IMR-90 (cell line): ENCODE measurements at regions not wholly inside any gene's neighbourhood (a gene's known extent, or its start where the extent isn't known, plus 50 kb on each side); places are given as distances from the start of the nearest gene placed in this dataset.

ENCODE experiments used
- ATAC-seq: fragments of 200-7000 bp; cut with Tn5 transposase; 2 replicates; pipeline ENCODE4 v1.9.1; 2020; ENCODE audit warnings: low read depth, mild to moderate bottlenecking, moderate library complexity
- BruUV-seq: library from RNA; stranded (reverse); fragments of 400-500 nt; replicated peaks from 2 replicates; lab custom pipeline; 2021; lab: Mats Ljungman, UMichigan
- CTCF ChIA-PET: fragments of 300-600 bp; formaldehyde crosslinking; extraction: SDS; loops from one replicate; lab custom pipeline; 2021; ENCODE audit warnings: antibody characterized with exemption; lab: Yijun Ruan, JAX
- POLR2A ChIA-PET: fragments of 300-600 bp; sonication (Branson Sonifier 250); formaldehyde crosslinking; loops from one replicate; lab custom pipeline; 2022; ENCODE audit warnings: antibody characterized with exemption; ENCODE audit not compliant: unreplicated experiment; lab: Charles Lee
- DNase-seq: peaks from one replicate; pipeline ENCODE4 v3.0.0; 2013
- H2AFZ ChIP-seq: replicated peaks from 2 replicates; pipeline ENCODE3; 2013; ENCODE audit warnings: low read length, mild to moderate bottlenecking; ENCODE audit not compliant: poor library complexity
- H2AK5ac ChIP-seq: 2 replicates; pipeline ENCODE4 v1.6.1; 2013; ENCODE audit warnings: low read depth, low read length, inconsistent platforms
- H2AK9ac ChIP-seq: replicated peaks from 2 replicates; pipeline ENCODE3; 2013; ENCODE audit warnings: mild to moderate bottlenecking, low read depth, low read length, moderate library complexity; ENCODE audit not compliant: poor library complexity
- H2BK120ac ChIP-seq: 2 replicates; pipeline ENCODE4 v1.6.1; 2013; ENCODE audit warnings: low read depth, low read length, inconsistent platforms
- H2BK15ac ChIP-seq: 3 replicates; pipeline ENCODE4 v1.6.1; 2013; ENCODE audit warnings: low read depth, low read length, inconsistent platforms
- H2BK20ac ChIP-seq: 2 replicates; pipeline ENCODE4 v1.6.1; 2013; ENCODE audit warnings: low read depth, mild to moderate bottlenecking, inconsistent platforms, low read length, moderate library complexity
- H2BK5ac ChIP-seq: 2 replicates; pipeline ENCODE4 v1.6.1; 2013; ENCODE audit warnings: mild to moderate bottlenecking, low read depth, low read length, inconsistent platforms; ENCODE audit not compliant: poor library complexity, severe bottlenecking
- H3K14ac ChIP-seq: replicated peaks from 2 replicates; pipeline ENCODE4 v1.6.1; 2013; ENCODE audit warnings: low read depth, low read length, inconsistent platforms
- H3K18ac ChIP-seq: 2 replicates; pipeline ENCODE4 v1.6.1; 2013; ENCODE audit warnings: low read depth, low read length, control low read depth
- H3K23ac ChIP-seq: 2 replicates; pipeline ENCODE4 v1.6.1; 2013; ENCODE audit warnings: low read depth, low read length, inconsistent platforms
- H3K27ac ChIP-seq: 2 replicates; pipeline ENCODE4 v1.5.1; 2013; ENCODE audit warnings: mild to moderate bottlenecking, control low read depth, low read length; ENCODE audit not compliant: insufficient read depth
- H3K27me3 ChIP-seq: 2 replicates; pipeline ENCODE4 v1.6.1; 2013; ENCODE audit warnings: low read length; ENCODE audit not compliant: control insufficient read depth, insufficient read depth
- H3K36me3 ChIP-seq: 2 replicates; pipeline ENCODE4 v1.6.1; 2013; ENCODE audit warnings: low read length, mixed read lengths; ENCODE audit not compliant: control insufficient read depth, insufficient read depth
- H3K4ac ChIP-seq: 2 replicates; pipeline ENCODE4 v1.6.1; 2013; ENCODE audit warnings: low read depth, low read length, inconsistent platforms
- H3K4me1 ChIP-seq: 2 replicates; pipeline ENCODE4 v1.6.1; 2013; ENCODE audit warnings: low read length, mixed read lengths; ENCODE audit not compliant: control insufficient read depth, insufficient read depth
- H3K4me2 ChIP-seq: 2 replicates; pipeline ENCODE4 v1.6.1; 2013; ENCODE audit warnings: low read depth, mild to moderate bottlenecking, control low read depth, low read length, moderate library complexity
- H3K4me3 ChIP-seq: 2 replicates; pipeline ENCODE4 v1.5.1; 2013; ENCODE audit warnings: low read depth, mild to moderate bottlenecking, control low read depth, low read length, moderate library complexity; ENCODE audit not compliant: insufficient read depth
- H3K56ac ChIP-seq: 2 replicates; pipeline ENCODE4 v1.6.1; 2013; ENCODE audit warnings: low read length, inconsistent platforms; ENCODE audit not compliant: insufficient read depth; ENCODE audit errors: extremely low read depth
- H3K79me1 ChIP-seq, 2 experiments: 2 replicates each; pipeline ENCODE4 v1.6.1; 2013; ENCODE audit warnings: low read length in 2 of 2, inconsistent platforms in 1 of 2, low read depth in 1 of 2
- H3K9ac ChIP-seq: 2 replicates; pipeline ENCODE4 v1.6.1; 2013; ENCODE audit warnings: low read depth, low read length, control low read depth
- H3K9me1 ChIP-seq: 2 replicates; pipeline ENCODE4 v1.6.1; 2013; ENCODE audit warnings: low read length, inconsistent platforms; ENCODE audit not compliant: insufficient read depth
- H3K9me3 ChIP-seq: 2 replicates; pipeline ENCODE4 v1.6.1; 2013; ENCODE audit warnings: low read length; ENCODE audit not compliant: control insufficient read depth, insufficient read depth
- H4K20me1 ChIP-seq: 2 replicates; pipeline ENCODE4 v1.6.1; 2013; ENCODE audit warnings: low read length, inconsistent platforms; ENCODE audit not compliant: insufficient read depth
- H4K5ac ChIP-seq: 2 replicates; pipeline ENCODE4 v1.6.1; 2013; ENCODE audit warnings: mild to moderate bottlenecking, low read depth, low read length, control low read depth
- H4K8ac ChIP-seq, 2 experiments: 2 replicates each; pipeline ENCODE4 v1.6.1; 2013; ENCODE audit warnings: low read depth in 2 of 2, low read length in 2 of 2, control low read depth in 1 of 2, inconsistent platforms in 1 of 2
- H4K91ac ChIP-seq: 2 replicates; pipeline ENCODE4 v1.6.1; 2013; ENCODE audit warnings: low read depth, low read length, inconsistent platforms; ENCODE audit not compliant: insufficient read depth
- MAZ ChIP-seq: IDR thresholded peaks from 2 replicates; pipeline ENCODE4 v1.6.1; 2012; ENCODE audit warnings: low read depth, mild to moderate bottlenecking, low read length, improper control_type of control experiment, moderate library complexity, borderline replicate concordance
- RAD21 ChIP-seq: IDR thresholded peaks from 2 replicates; pipeline ENCODE4 v1.6.1; 2012; ENCODE audit warnings: low read length, improper control_type of control experiment
- SMC3 ChIP-seq: fragments of 150-350 bp; IDR thresholded peaks from 2 replicates; pipeline ENCODE4 v1.6.1; 2016; ENCODE audit warnings: low read depth, mild to moderate bottlenecking, antibody characterized with exemption, low read length, moderate library complexity
- WGBS, 2 experiments: methylation state at CpG; one replicate each; pipeline versions ENCODE4 v1.1.5 to v1.1.7; 2013; ENCODE audit warnings: missing lambda C conversion rate in 2 of 2; ENCODE audit not compliant: insufficient read length in 1 of 2; ENCODE audit errors: extremely low coverage in 2 of 2; 5-methylcytosine and 5-hydroxymethylcytosine counted together
- dilution Hi-C: fragments of 300-500 bp; cut with HindIII; formaldehyde crosslinking; loops from one replicate; pipeline ENCODE4 v1.14.3; 2018; ENCODE audit warnings: low sequenced_read_pairs; ENCODE audit not compliant: unreplicated experiment
- in situ Hi-C: fragments of 300-500 bp; cut with MboI; formaldehyde crosslinking; loops from 3 replicates; pipeline ENCODE4 v1.14.3; 2019; ENCODE audit warnings: low sequenced_read_pairs, inconsistent platforms, mixed read lengths
- intact Hi-C: fragments of 100-400 bp; cut with micrococcal nuclease; formaldehyde crosslinking; loops from 2 replicates; pipeline ENCODE4 v1.10.0; 2022

GRCh38 chr3:70774641-70775040 is 462.2 kb upstream of the MDFIC2 start:
- in situ Hi-C loops, result no loop called here
- Histone ChIP-seq H4K91ac (no peak overlapping the region), H2AFZ (no peak overlapping the region), H3K23ac (no peak overlapping the region), H3K9ac (no peak overlapping the region), H3K4me2 (no peak overlapping the region), H2BK15ac (no peak overlapping the region), H3K56ac (no peak overlapping the region), H2AK5ac (no peak overlapping the region), H3K4me1 (peaks cover 2% of the 10 kb centered on the region; the same call in 1 of the 2 replicates), H3K27me3 (no peaks in the 10 kb centered on the region), H3K18ac (no peak overlapping the region), H3K79me1 (no peaks in the 10 kb centered on the region), H4K8ac (no peak overlapping the region), H2AK9ac (no peak overlapping the region), H3K27ac (no peak overlapping the region), H3K9me3 (no peaks in the 10 kb centered on the region), H4K5ac (no peak overlapping the region), H2BK120ac (no peak overlapping the region), H3K9me1 (no peaks in the 10 kb centered on the region), H4K20me1 (no peaks in the 10 kb centered on the region), H3K4ac (no peak overlapping the region), H3K4me3 (no peak overlapping the region), H3K14ac (no peak overlapping the region), H2BK5ac (no peak overlapping the region), H3K36me3 (no peaks in the 10 kb centered on the region), H2BK20ac (no peak overlapping the region)
- intact Hi-C loops, result no loop called here
- TF ChIP-seq SMC3, result no peak
- TF ChIP-seq MAZ, result no peak
- TF ChIP-seq RAD21, result no peak
- dilution Hi-C loops, result no loop called here
- no CpG with 5 or more reads among the region's 1 CpG for WGBS, 2 experiments
- ChIA-PET POLR2A (no interaction called here), CTCF (no interaction called here)
- BruUV-seq, result no TSS peak
- DNase-seq, result peak; percentile 12
- ATAC-seq, result no peak
